ENCODE measurements at regions not wholly inside any gene's neighbourhood (a gene's known extent, or its start where the extent isn't known, plus 50 kb on each side); places are given as distances from the start of the nearest gene placed in this dataset.
"Not testable (repeated sequence)": the region's sequence is repeated elsewhere in the genome, so short reads cannot be mapped to it uniquely, and the experiment has no call there.

DNA sequence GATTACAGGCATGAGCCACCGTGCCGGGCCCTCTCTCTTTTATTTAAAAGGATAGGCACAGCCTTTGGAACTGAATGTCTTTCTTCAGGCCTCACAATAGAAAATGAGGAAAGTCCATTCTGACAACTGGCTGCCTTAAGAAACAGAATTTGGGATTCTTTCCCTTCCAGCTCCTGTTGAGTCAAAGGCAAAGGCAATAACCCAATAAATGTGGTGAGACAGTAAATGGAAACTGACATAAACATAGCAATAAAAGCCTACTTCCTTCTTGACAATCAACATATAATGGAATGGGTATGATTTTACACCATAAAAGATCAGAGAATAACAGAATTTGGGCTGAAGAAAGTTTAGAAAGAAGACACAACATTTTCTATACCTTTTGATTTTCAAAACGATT lies 52.7 kb upstream of the SRRM3 start:
- intact Hi-C loops (cut with micrococcal nuclease): not testable (repeated sequence)

DNA sequence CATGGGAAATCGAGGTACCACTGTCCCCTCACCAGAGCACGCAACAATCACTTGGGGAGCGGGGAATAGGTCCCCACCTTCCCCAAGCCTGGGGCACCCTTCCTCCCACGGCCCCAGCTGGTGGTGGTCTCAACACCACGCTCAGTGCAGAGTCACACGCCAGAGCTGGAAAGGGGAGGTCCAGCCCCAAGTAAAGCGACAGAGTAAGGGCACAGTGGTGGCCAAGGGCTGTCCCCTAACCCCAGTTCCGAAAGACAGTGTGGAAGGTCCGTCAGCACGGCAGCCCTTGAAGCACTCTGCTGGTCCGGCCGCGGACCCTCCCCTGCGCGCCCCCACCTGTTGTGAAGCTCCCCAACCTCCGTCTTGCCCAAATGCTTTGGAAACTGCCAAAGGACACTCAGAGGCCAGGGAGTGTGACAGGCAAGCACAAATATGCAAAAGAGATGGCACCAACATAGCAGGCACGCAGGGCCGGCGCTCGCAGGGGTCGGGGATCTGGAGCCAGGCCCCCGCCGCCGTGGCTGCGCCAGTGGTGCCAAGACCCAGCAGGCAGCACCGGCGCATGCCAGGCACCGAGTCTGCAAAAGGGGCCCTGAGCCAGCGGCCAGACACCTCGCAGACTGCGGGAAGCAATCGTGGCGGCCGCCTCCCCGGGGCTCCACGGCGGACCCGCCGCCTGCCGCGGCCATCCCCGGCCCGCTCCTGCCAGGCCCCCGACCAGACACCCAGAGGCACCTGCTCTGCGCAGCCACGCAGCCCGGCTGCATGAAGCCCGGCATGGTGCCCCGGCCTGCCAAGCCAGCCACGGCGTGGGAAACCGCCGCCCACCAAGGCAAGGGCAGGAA lies 51.6 kb upstream of the SRRM3 start:
- intact Hi-C loops (cut with micrococcal nuclease): loop anchor here (5.0 kb wide), 1 partner anchor 273 kb away; the partner anchor contains the start of gene RHBDD2
